Mammary epithelial cell (primary cell): ENCODE measurements at regions not wholly inside any gene's neighbourhood (a gene's known extent, or its start where the extent isn't known, plus 50 kb on each side); places are given as distances from the start of the nearest gene placed in this dataset.

ENCODE experiments used
- CTCF ChIP-seq, 2 donors: IDR thresholded peaks in 1 of 2; conservative IDR thresholded peaks in 1 of 2; 2 replicates each; pipeline ENCODE4 v1.5.1; 2011 to 2012; ENCODE audit warnings: inconsistent platforms in 2 of 2, low read length in 2 of 2, mild to moderate bottlenecking in 2 of 2, control low read depth in 1 of 2, low read depth in 1 of 2; ENCODE audit not compliant: insufficient read depth in 1 of 2; ENCODE audit errors: extremely low read depth in 1 of 2
- EZH2 ChIP-seq: IDR thresholded peaks from 2 replicates; pipeline ENCODE4 v1.6.1; 2012; ENCODE audit warnings: low read length, inconsistent platforms, borderline replicate concordance

GRCh38 chrX:137646472-137646871 lies 80.5 kb downstream of the ZIC3 start:
- TF ChIP-seq CTCF (conservative IDR thresholded peaks at IDR 0.05 in 1 of 2, IDR thresholded peaks at IDR 0.05 in 1 of 2; ENCODE audit: extremely low read depth in 1 of 2, insufficient read depth in 1 of 2, low read depth in 1 of 2, low read length in 2 of 2) (no peak), EZH2 (no peak)
